Calu3 (cell line): ENCODE measurements at regions not wholly inside any gene's neighbourhood (a gene's known extent, or its start where the extent isn't known, plus 50 kb on each side); places are given as distances from the start of the nearest gene placed in this dataset.
"Not testable (repeated sequence)": the region's sequence is repeated elsewhere in the genome, so short reads cannot be mapped to it uniquely, and the experiment has no call there.

Experiments used
- BruUV-seq: library from RNA; stranded (reverse); fragments of 400-500 nt; replicated peaks from 2 replicates; lab custom pipeline; 2021; lab: Mats Ljungman, UMichigan
- CTCF ChIA-PET: fragments of 300-600 bp; sonication (Branson Sonifier 250); formaldehyde crosslinking; loops from one replicate; lab custom pipeline; 2022; ENCODE audit warnings: antibody characterized with exemption; lab: Charles Lee
- DNase-seq: peaks from one replicate; pipeline ENCODE4 v3.0.0; 2022
- H3K27ac Mint-ChIP-seq: one replicate; pipeline ENCODE4 v1.8.0; 2022; ENCODE audit warnings: mixed read lengths; ENCODE audit not compliant: unreplicated experiment
- H3K27me3 Mint-ChIP-seq: one replicate; pipeline ENCODE4 v1.8.0; 2022; ENCODE audit warnings: mixed read lengths; ENCODE audit not compliant: unreplicated experiment
- H3K36me3 Mint-ChIP-seq: one replicate; pipeline ENCODE4 v1.8.0; 2022; ENCODE audit warnings: mild to moderate bottlenecking, moderate library complexity, mixed read lengths; ENCODE audit not compliant: insufficient read depth, unreplicated experiment
- H3K4me1 Mint-ChIP-seq: one replicate; pipeline ENCODE4 v1.8.0; 2022; ENCODE audit warnings: mild to moderate bottlenecking, low read depth, mixed read lengths; ENCODE audit not compliant: unreplicated experiment
- H3K4me3 Mint-ChIP-seq: one replicate; pipeline ENCODE4 v1.8.0; 2022; ENCODE audit warnings: mild to moderate bottlenecking, low read depth, moderate library complexity, mixed read lengths; ENCODE audit not compliant: unreplicated experiment
- H3K9me3 Mint-ChIP-seq: one replicate; pipeline ENCODE4 v1.8.0; 2022; ENCODE audit warnings: low read depth, mixed read lengths; ENCODE audit not compliant: unreplicated experiment
- intact Hi-C: fragments of 100-400 bp; cut with micrococcal nuclease; formaldehyde crosslinking; loops from one replicate; pipeline ENCODE4 v1.10.0; 2022; ENCODE audit not compliant: unreplicated experiment
- TF ChIP-seq, protein P1 (sequence below): fragments of 200-600 bp; IDR thresholded peaks from one replicate; pipeline ENCODE4 v1.8.0; 2022; ENCODE audit warnings: antibody characterized with exemption; ENCODE audit not compliant: unreplicated experiment

DNA sequence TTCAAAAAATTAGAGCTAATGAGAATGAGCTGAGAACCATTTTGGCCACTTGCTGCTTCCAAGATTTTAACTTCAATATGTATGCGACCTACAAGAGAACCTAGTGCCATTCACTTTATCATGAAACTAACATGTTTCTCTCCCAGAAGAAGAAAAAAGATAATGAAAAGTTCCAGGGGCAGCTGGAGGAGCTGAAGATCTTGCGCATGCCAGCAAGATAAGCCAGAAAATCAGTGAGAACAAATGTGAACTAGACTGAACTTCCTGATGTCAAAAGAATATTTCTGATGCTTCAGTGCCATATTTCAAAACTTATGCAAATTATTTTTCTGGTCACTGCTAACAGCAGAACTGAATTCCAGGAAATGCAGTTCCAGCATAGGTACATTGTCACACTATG, 1265.1 kb downstream of the BRINP3 start:
- TF ChIP-seq, protein P1, sequence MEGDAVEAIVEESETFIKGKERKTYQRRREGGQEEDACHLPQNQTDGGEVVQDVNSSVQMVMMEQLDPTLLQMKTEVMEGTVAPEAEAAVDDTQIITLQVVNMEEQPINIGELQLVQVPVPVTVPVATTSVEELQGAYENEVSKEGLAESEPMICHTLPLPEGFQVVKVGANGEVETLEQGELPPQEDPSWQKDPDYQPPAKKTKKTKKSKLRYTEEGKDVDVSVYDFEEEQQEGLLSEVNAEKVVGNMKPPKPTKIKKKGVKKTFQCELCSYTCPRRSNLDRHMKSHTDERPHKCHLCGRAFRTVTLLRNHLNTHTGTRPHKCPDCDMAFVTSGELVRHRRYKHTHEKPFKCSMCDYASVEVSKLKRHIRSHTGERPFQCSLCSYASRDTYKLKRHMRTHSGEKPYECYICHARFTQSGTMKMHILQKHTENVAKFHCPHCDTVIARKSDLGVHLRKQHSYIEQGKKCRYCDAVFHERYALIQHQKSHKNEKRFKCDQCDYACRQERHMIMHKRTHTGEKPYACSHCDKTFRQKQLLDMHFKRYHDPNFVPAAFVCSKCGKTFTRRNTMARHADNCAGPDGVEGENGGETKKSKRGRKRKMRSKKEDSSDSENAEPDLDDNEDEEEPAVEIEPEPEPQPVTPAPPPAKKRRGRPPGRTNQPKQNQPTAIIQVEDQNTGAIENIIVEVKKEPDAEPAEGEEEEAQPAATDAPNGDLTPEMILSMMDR = no peak
- Mint-ChIP-seq H3K4me3 (no peak overlapping the region), H3K4me1 (no peaks in the 10 kb centered on the region), H3K27ac (no peak overlapping the region), H3K27me3 (no peaks in the 10 kb centered on the region), H3K36me3 (no peaks in the 10 kb centered on the region), H3K9me3 (peaks cover 3% of the 10 kb centered on the region)
- DNase-seq = no peak
- CTCF ChIA-PET = no interaction called here
- intact Hi-C loops = no loop called here
- no TSS peak for BruUV-seq

DNA sequence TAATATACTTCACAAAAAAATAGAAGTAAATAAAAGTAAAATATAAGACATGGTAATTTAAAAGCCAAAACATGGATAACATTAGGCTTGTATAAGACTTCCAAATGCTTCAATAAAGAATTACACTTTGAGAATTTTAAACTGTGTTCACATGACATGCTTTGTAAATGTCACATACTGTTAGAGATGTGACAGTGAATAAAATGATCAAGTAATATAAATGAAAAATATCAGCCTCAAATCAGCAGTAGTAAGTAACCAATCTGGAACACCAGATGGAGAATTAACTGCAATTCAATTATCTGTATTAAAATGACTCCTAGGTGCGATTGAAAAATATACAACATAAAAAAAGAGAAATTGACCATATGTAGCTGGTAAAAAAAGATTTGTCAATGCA, 1260.8 kb downstream of the BRINP3 start:
- Mint-ChIP-seq H3K4me1 (no peaks in the 10 kb centered on the region), H3K4me3 (no peak overlapping the region), H3K27me3 (no peaks in the 10 kb centered on the region), H3K27ac (no peak overlapping the region), H3K36me3 (no peaks in the 10 kb centered on the region), H3K9me3 (no peaks in the 10 kb centered on the region)
- intact Hi-C loops = no loop called here
- CTCF ChIA-PET = no interaction called here
- BruUV-seq = no TSS peak
- TF ChIP-seq, protein P1 = no peak
- no peak for DNase-seq

DNA sequence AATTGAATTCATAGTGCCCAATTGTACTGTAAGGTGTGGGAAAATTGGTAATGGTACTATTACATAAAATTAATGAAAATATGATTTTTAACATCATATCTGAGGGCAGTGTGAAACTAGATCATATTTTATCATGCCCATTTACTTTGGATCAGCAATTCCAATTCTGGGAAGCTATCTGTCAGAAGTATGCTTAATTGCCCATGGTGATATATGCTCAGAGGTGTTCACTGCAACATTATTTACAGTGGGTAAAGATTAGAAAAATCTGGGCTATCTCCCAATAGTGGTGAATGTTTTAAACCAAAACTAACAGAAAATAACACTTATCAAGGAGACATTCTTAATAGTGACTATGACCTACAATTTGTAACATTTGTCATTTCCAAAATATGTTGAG, 1260.0 kb downstream of the BRINP3 start:
- H3K4me3 Mint-ChIP-seq = no peak overlapping the region
- intact Hi-C loops = no loop called here
- H3K27ac Mint-ChIP-seq = no peak overlapping the region
- no peak for DNase-seq
- H3K27me3 Mint-ChIP-seq = no peaks in the 10 kb centered on the region
- TF ChIP-seq, protein P1 = no peak
- H3K9me3 Mint-ChIP-seq = no peaks in the 10 kb centered on the region
- CTCF ChIA-PET = no interaction called here
- BruUV-seq = no TSS peak
- no peaks in the 10 kb centered on the region for H3K4me1 Mint-ChIP-seq
- no peaks in the 10 kb centered on the region for H3K36me3 Mint-ChIP-seq

DNA sequence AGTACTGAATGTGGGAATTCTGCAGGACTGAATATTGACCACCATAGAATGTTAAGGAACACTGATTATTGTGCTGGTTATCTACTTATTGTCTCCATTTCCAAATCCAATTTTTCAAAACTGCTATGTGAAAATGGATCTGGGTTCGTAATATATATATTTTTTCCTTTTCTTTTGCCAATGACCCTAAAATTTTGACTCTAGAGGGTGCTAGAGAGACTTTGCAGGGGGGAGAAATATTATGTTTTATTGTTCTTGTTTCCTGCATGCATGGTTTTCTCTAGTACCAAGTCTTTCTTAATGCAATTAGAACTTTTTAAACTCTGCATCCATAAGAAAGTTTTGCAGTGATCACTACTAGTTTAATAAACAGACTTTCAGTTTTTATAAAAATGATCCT, 1256.9 kb downstream of the BRINP3 start:
- Mint-ChIP-seq H3K27ac (no peak overlapping the region), H3K27me3 (no peaks in the 10 kb centered on the region), H3K36me3 (no peaks in the 10 kb centered on the region), H3K9me3 (no peaks in the 10 kb centered on the region), H3K4me3 (no peak overlapping the region), H3K4me1 (no peaks in the 10 kb centered on the region)
- intact Hi-C loops = no loop called here
- TF ChIP-seq, protein P1 = peak; percentile 18
- DNase-seq = no peak
- CTCF ChIA-PET = no interaction called here
- BruUV-seq = no TSS peak

DNA sequence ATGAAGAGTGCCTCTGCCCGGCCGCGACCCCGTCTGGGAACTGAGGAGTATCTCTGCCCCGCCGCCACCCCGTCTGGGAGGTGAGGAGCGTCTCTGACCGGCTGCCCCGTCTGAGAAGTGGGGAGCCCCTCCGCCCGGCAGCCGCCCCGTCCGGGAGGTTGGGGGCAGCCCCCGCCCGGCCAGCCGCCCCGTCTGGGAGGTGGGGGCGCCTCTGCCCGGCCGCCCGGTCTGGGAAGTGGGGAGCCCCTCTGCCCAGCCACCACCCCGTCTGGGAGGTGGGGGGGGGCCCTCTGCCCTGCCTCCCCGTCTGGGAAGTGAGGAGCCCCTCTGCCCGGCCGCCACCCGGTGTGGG, 1251.9 kb downstream of the BRINP3 start:
- H3K4me3 Mint-ChIP-seq, CTCF ChIA-PET, DNase-seq, BruUV-seq, H3K27me3 Mint-ChIP-seq, intact Hi-C loops, H3K4me1 Mint-ChIP-seq, H3K27ac Mint-ChIP-seq, H3K36me3 Mint-ChIP-seq, H3K9me3 Mint-ChIP-seq: not testable (repeated sequence)
